ENCODE measurements at regions not wholly inside any gene's neighbourhood (a gene's known extent, or its start where the extent isn't known, plus 50 kb on each side); places are given as distances from the start of the nearest gene placed in this dataset.
"Not testable (repeated sequence)": the region's sequence is repeated elsewhere in the genome, so short reads cannot be mapped to it uniquely, and the experiment has no call there.

DNA sequence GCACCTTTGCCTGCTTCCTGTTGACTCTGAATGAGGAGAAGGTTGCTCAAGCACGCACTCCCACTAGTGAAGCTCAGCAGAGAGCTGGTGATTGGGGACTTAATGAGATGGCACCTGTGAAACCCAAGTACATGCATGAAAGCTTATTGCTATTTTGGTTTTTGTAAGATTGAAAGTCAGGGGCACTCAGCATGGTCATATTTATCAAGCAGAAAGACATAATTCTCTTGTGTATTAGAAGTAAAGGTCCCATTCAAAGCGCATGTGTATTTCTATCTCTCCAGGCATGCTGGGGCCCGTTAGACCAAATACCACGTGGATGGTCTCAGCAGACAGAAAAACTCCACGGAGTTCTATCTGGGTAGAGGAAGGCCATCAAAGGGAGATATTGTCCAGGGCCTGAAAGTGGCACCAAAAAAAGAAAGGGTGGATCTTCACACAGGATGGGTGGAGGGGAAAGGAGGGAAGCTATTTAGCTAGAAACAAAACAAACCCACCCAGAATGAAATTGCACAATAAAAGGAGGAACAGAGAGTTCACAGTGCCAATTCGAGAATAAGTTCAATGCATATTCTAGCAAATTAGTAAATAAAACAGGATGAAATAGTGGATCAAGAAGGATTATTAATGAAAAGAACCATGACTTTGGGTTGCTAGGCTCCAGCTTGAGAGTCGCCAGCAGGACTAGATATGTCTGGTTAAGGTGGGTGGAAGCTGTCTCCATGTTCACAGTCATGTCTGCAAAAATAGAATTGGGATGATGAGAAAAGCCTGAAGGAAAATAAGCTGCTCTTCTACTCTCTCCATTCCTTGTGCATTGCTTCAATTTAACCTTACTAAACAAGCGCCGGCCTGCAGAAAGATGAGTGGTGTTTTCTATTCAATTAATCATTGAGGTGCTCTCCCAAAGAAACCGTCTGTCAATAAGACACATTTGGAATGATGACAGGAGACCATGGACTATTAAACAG is 224.9 kb upstream of the DTNBP1 start:
- intact Hi-C loops (cut with DNase I), result no loop called here
- Histone ChIP-seq H3K27ac (no peak overlapping the region), H3K4me1 (no peaks in the 10 kb centered on the region), H3K4me3 (no peak overlapping the region), H3K9me3 (no peaks in the 10 kb centered on the region), H3K27me3 (no peaks in the 10 kb centered on the region), H3K36me3 (replicated peaks in 1 of 2; ENCODE audit: insufficient read depth in 1 of 2, low read depth in 2 of 2) (no peaks in the 10 kb centered on the region)
- 77 to 78% methylated on average over 10 of the region's 10 CpGs for WGBS, 2 donors
- DNase-seq (no peak), ATAC-seq (no peak)
- no peak for TF ChIP-seq POLR2A (IDR thresholded peaks at IDR 0.05)
- TF ChIP-seq, protein P1, sequence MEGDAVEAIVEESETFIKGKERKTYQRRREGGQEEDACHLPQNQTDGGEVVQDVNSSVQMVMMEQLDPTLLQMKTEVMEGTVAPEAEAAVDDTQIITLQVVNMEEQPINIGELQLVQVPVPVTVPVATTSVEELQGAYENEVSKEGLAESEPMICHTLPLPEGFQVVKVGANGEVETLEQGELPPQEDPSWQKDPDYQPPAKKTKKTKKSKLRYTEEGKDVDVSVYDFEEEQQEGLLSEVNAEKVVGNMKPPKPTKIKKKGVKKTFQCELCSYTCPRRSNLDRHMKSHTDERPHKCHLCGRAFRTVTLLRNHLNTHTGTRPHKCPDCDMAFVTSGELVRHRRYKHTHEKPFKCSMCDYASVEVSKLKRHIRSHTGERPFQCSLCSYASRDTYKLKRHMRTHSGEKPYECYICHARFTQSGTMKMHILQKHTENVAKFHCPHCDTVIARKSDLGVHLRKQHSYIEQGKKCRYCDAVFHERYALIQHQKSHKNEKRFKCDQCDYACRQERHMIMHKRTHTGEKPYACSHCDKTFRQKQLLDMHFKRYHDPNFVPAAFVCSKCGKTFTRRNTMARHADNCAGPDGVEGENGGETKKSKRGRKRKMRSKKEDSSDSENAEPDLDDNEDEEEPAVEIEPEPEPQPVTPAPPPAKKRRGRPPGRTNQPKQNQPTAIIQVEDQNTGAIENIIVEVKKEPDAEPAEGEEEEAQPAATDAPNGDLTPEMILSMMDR (IDR thresholded peaks at IDR 0.05), result no peak

DNA sequence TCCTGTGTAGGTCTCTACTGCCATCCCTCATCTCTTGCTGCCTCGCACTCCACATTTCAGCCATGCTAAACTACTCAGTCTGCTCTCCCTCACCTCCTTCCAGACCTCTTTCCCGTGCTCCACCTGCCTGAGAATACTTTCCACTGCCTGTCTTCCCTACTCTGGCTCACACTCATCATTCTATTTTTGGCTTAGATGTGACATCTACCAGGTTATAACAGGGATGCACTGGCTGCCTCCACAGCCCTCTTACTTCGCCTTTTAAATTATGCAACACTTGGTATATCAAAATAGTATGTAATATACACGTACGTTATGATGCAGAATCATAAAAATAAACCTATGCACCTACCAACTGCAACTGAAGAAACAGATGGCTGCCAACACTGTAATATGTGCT is 222.8 kb upstream of the DTNBP1 start:
- ATAC-seq (no peak), DNase-seq (no peak)
- intact Hi-C loops (cut with DNase I), result no loop called here
- TF ChIP-seq POLR2A (IDR thresholded peaks at IDR 0.05), result no peak
- TF ChIP-seq, protein P1 (IDR thresholded peaks at IDR 0.05), result no peak
- no peaks in the 10 kb centered on the region for H3K27me3 ChIP-seq
- no peaks in the 10 kb centered on the region for H3K9me3 ChIP-seq
- no peaks in the 10 kb centered on the region for H3K4me1 ChIP-seq
- H3K36me3 ChIP-seq (replicated peaks in 1 of 2; ENCODE audit: insufficient read depth in 1 of 2, low read depth in 2 of 2), result no peaks in the 10 kb centered on the region
- no peak overlapping the region for H3K27ac ChIP-seq
- 93 to 96% methylated on average over 5 of the region's 5 CpGs for WGBS, 2 donors
- H3K4me3 ChIP-seq, result no peak overlapping the region

DNA sequence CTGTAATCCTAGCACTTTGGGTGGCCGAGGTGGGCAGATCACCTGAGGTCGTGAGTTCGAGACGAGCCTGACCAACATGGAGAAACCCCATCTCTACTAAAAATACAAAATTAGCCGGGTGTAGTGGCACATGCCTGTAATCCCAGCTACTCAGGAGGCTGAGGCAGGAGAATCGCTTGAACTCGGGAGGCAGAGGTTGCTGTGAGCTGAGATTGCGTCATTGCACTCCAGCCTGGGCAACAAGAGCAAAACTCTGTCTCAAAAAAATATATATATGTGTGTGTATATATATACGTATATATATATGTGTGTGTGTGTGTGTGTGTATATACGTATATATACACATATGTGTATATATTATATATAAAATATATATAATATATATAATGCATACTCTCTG is 220.8 kb upstream of the DTNBP1 start:
- H3K27ac ChIP-seq; DNase-seq; intact Hi-C loops (cut with DNase I); H3K4me3 ChIP-seq; ATAC-seq; H3K36me3 ChIP-seq (replicated peaks in 1 of 2; ENCODE audit: insufficient read depth in 1 of 2, low read depth in 2 of 2); H3K4me1 ChIP-seq; H3K9me3 ChIP-seq; H3K27me3 ChIP-seq: not testable (repeated sequence)
- 92 to 95% methylated on average over 10 of the region's 10 CpGs for WGBS, 2 donors

DNA sequence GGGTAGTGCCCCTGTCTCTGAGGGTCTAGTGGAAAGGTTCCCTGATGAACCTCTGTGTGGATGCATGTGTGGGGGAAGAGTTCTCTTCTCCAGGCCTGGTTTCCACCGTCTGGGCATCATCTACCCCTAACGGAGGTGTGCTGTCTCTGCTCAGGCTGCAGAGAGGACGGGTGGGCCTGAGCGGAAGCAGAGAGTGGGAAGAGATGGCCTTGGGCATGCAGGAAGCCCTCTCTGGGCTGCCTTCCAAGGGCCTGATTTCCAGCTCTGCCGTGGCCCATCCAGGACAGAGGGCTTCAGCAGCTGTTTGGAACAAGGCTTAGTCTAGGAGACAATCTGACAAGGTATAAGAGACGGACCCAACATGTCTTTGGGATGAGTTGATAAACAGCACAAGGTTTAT is 220.1 kb upstream of the DTNBP1 start:
- Histone ChIP-seq H3K4me3 (no peak overlapping the region), H3K9me3 (no peaks in the 10 kb centered on the region), H3K4me1 (no peaks in the 10 kb centered on the region), H3K36me3 (replicated peaks in 1 of 2; ENCODE audit: insufficient read depth in 1 of 2, low read depth in 2 of 2) (no peaks in the 10 kb centered on the region), H3K27me3 (no peaks in the 10 kb centered on the region), H3K27ac (no peak overlapping the region)
- 65 to 73% methylated on average over 4 to 6 of the region's 6 CpGs for WGBS, 2 donors
- ATAC-seq, result no peak
- intact Hi-C loops (cut with DNase I), result no loop called here
- DNase-seq, result no peak
- no peak for TF ChIP-seq POLR2A (IDR thresholded peaks at IDR 0.05)
- TF ChIP-seq, protein P1 (IDR thresholded peaks at IDR 0.05), result no peak

DNA sequence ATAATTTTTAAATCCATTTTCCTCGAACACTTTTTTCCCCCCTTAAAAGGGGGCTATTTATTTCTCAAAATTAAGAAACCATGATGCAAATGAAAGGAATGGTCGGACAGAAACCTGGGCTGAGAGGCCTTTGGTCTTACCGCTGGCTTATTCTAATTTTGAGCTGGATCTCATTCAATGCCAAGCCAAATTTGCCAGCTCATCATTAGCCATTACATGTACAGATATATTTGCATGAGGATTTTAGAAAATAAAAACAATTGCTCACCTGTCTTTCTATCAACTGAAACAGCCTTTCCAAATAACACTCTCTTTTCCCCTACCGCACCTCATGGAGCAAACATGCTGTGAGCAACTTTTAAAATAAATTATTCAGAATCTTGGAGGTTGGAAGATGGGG is 219.5 kb upstream of the DTNBP1 start:
- 73% methylated on average over 4 of the region's 4 CpGs for WGBS, 2 donors
- intact Hi-C loops (cut with DNase I), result no loop called here
- no peak overlapping the region for H3K27ac ChIP-seq

More for the DNA sequence above, 219.5 kb upstream of the DTNBP1 start:
- TF ChIP-seq, protein P1 (IDR thresholded peaks at IDR 0.05), result no peak
- no peak for TF ChIP-seq POLR2A (IDR thresholded peaks at IDR 0.05)
- Histone ChIP-seq H3K4me3 (no peak overlapping the region), H3K27me3 (no peaks in the 10 kb centered on the region), H3K9me3 (no peaks in the 10 kb centered on the region), H3K36me3 (replicated peaks in 1 of 2; ENCODE audit: insufficient read depth in 1 of 2, low read depth in 2 of 2) (no peaks in the 10 kb centered on the region), H3K4me1 (no peaks in the 10 kb centered on the region)
- ATAC-seq (no peak), DNase-seq (no peak)

Data from body of pancreas (tissue), 4 donors.